Panc1 (cell line): ENCODE measurements at regions not wholly inside any gene's neighbourhood (a gene's known extent, or its start where the extent isn't known, plus 50 kb on each side); places are given as distances from the start of the nearest gene placed in this dataset.
"Not testable (repeated sequence)": the region's sequence is repeated elsewhere in the genome, so short reads cannot be mapped to it uniquely, and the experiment has no call there.

ENCODE experiments used
- ATAC-seq: fragments of 200-7000 bp; cut with Tn5 transposase; 2 replicates; pipeline ENCODE4 v1.9.1; 2020; ENCODE audit warnings: mild to moderate bottlenecking, moderate library complexity
- BruUV-seq: library from RNA; stranded (reverse); fragments of 400-500 nt; replicated peaks from 2 replicates; lab custom pipeline; 2021; lab: Mats Ljungman, UMichigan
- CTCF ChIA-PET: fragments of 300-600 bp; sonication (Branson Sonifier 250); formaldehyde crosslinking; loops from one replicate; lab custom pipeline; 2022; ENCODE audit warnings: antibody characterized with exemption; lab: Charles Lee
- POLR2A ChIA-PET: fragments of 300-600 bp; sonication (Branson Sonifier 250); formaldehyde crosslinking; loops from one replicate; lab custom pipeline; 2022; ENCODE audit warnings: antibody characterized with exemption; lab: Charles Lee
- DNase-seq: peaks from one replicate; pipeline ENCODE4 v3.0.0-alpha.2; 2010; ENCODE audit warnings: low read depth, low spot score
- H3K27ac ChIP-seq: 2 replicates; pipeline ENCODE4 v1.5.1; 2011; ENCODE audit warnings: mild to moderate bottlenecking, low read length, inconsistent platforms
- H3K27me3 ChIP-seq: fragments of 200-500 bp; sonication (Bioruptor generic); 2 replicates; pipeline ENCODE4 v1.6.0; 2014; ENCODE audit warnings: low read length, inconsistent platforms; ENCODE audit not compliant: control insufficient read depth, insufficient read depth
- H3K36me3 ChIP-seq: fragments of 200-500 bp; sonication (Bioruptor generic); 2 replicates; pipeline ENCODE4 v1.5.1; 2014; ENCODE audit warnings: inconsistent platforms, mild to moderate bottlenecking, low read length, moderate library complexity; ENCODE audit not compliant: control insufficient read depth, insufficient read depth
- H3K4me1 ChIP-seq: 2 replicates; pipeline ENCODE4 v1.5.1; 2011; ENCODE audit warnings: inconsistent platforms, mild to moderate bottlenecking, low read length, moderate library complexity; ENCODE audit not compliant: control insufficient read depth, insufficient read depth
- H3K4me3 ChIP-seq, 2 experiments: 2 replicates each; pipeline ENCODE4 v1.5.1; 2011 to 2012; ENCODE audit warnings: low read depth in 2 of 2, low read length in 2 of 2, mild to moderate bottlenecking in 2 of 2, inconsistent platforms in 1 of 2, moderate library complexity in 1 of 2
- H3K9me3 ChIP-seq: fragments of 200-500 bp; sonication (Bioruptor generic); 2 replicates; pipeline ENCODE4 v1.5.1; 2014; ENCODE audit warnings: low read depth, mild to moderate bottlenecking, inconsistent platforms, low read length, moderate library complexity; ENCODE audit not compliant: control insufficient read depth, insufficient read depth
- POLR2AphosphoS5 ChIP-seq: IDR thresholded peaks from 2 replicates; pipeline ENCODE4 v1.6.1; 2012; ENCODE audit warnings: mild to moderate bottlenecking, low read depth, low read length, moderate library complexity
- REST ChIP-seq, 2 experiments: IDR thresholded peaks; 2 replicates each; pipeline ENCODE4 v1.6.1; 2011 to 2012; ENCODE audit warnings: low read depth in 2 of 2, control low read depth in 1 of 2, low read length in 1 of 2, mild to moderate bottlenecking in 1 of 2, moderate library complexity in 1 of 2; ENCODE audit not compliant: insufficient read depth in 1 of 2
- SIN3A ChIP-seq: IDR thresholded peaks from 2 replicates; pipeline ENCODE4 v1.6.1; 2012; ENCODE audit warnings: low read depth, mild to moderate bottlenecking, low read length, moderate library complexity, borderline replicate concordance; ENCODE audit not compliant: insufficient read depth
- TCF7L2 ChIP-seq: IDR thresholded peaks from 2 replicates; pipeline ENCODE4 v1.6.1; 2011; ENCODE audit warnings: mild to moderate bottlenecking, low read depth, low read length, inconsistent platforms
- in situ Hi-C: cut with HindIII; loops from 2 replicates; pipeline ENCODE4 v1.10.0; 2016; ENCODE audit warnings: low sequenced_read_pairs, low pct_unique_long_range_greater_than_20kb
- intact Hi-C: fragments of 100-400 bp; cut with micrococcal nuclease; formaldehyde crosslinking; loops from one replicate; pipeline ENCODE4 v1.10.0; 2022; ENCODE audit not compliant: unreplicated experiment
- TF ChIP-seq, protein P1 (sequence below): fragments of 450-650 bp; IDR thresholded peaks from 2 replicates; pipeline ENCODE4 v1.5.1; 2017; ENCODE audit warnings: mild to moderate bottlenecking

GRCh38 chr14:48703728-48704467, 882.3 kb downstream of the RPS29 start:
- DNase-seq (no peak), ATAC-seq (no peak)
- no TSS peak for BruUV-seq
- no peak for TF ChIP-seq TCF7L2
- TF ChIP-seq POLR2AphosphoS5 = no peak
- intact Hi-C loops = no loop called here
- ChIA-PET POLR2A (no interaction called here), CTCF (no interaction called here)
- no peaks in the 10 kb centered on the region for H3K4me1 ChIP-seq
- no peak overlapping the region for H3K27ac ChIP-seq
- in situ Hi-C loops = no loop called here
- H3K36me3 ChIP-seq = no peaks in the 10 kb centered on the region
- H3K9me3 ChIP-seq = no peaks in the 10 kb centered on the region
- no peaks in the 10 kb centered on the region for H3K27me3 ChIP-seq
- no peak overlapping the region for H3K4me3 ChIP-seq

- H3K4me3 ChIP-seq, H3K36me3 ChIP-seq, H3K27ac ChIP-seq, H3K4me1 ChIP-seq, ATAC-seq, intact Hi-C loops, in situ Hi-C loops, H3K9me3 ChIP-seq, POLR2A ChIA-PET, DNase-seq, CTCF ChIA-PET, H3K27me3 ChIP-seq, BruUV-seq: not testable (repeated sequence)
Measured at GRCh38 chr14:48697362-48697761, 888.8 kb downstream of the RPS29 start.

DNA sequence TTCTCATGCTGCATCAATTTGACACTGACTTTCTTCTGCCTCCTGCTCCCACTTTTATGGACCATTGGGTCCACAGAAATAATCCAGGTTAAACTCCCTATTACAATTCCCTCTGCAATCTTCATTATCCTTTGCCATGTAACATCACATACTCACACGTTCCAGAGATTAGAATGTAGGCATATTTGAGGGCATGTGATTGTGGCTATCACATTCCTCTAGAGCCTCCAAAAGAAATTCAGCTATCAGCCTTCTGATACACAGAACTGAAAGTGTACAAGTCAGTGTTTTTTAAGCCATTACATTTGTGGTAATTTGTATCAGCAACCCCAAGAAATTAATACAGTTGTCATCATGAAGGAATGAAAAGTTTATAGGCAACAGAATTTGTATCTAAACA, 892.4 kb downstream of the RPS29 start:
- no peaks in the 10 kb centered on the region for H3K27me3 ChIP-seq
- no peaks in the 10 kb centered on the region for H3K9me3 ChIP-seq
- TF ChIP-seq, protein P1, sequence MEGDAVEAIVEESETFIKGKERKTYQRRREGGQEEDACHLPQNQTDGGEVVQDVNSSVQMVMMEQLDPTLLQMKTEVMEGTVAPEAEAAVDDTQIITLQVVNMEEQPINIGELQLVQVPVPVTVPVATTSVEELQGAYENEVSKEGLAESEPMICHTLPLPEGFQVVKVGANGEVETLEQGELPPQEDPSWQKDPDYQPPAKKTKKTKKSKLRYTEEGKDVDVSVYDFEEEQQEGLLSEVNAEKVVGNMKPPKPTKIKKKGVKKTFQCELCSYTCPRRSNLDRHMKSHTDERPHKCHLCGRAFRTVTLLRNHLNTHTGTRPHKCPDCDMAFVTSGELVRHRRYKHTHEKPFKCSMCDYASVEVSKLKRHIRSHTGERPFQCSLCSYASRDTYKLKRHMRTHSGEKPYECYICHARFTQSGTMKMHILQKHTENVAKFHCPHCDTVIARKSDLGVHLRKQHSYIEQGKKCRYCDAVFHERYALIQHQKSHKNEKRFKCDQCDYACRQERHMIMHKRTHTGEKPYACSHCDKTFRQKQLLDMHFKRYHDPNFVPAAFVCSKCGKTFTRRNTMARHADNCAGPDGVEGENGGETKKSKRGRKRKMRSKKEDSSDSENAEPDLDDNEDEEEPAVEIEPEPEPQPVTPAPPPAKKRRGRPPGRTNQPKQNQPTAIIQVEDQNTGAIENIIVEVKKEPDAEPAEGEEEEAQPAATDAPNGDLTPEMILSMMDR = no peak
- TF ChIP-seq POLR2AphosphoS5 (no peak), SIN3A (no peak), TCF7L2 (no peak), REST (IDR thresholded peaks at IDR 0.05; ENCODE audit: insufficient read depth in 1 of 2, low read depth in 2 of 2, low read length in 1 of 2) (no peak)
- H3K4me3 ChIP-seq = no peak overlapping the region
- H3K4me1 ChIP-seq = no peaks in the 10 kb centered on the region
- BruUV-seq = no TSS peak
- DNase-seq = no peak
- ATAC-seq = no peak
- in situ Hi-C loops = no loop called here
- intact Hi-C loops = no loop called here
- H3K36me3 ChIP-seq = no peaks in the 10 kb centered on the region
- H3K27ac ChIP-seq = no peak overlapping the region
- ChIA-PET CTCF (no interaction called here), POLR2A (no interaction called here)
